Fibroblast of lung (primary cell): ENCODE measurements at regions not wholly inside any gene's neighbourhood (a gene's known extent, or its start where the extent isn't known, plus 50 kb on each side); places are given as distances from the start of the nearest gene placed in this dataset.

Experiments
- DNase-seq, 2 donors: peaks; one replicate each; pipeline versions ENCODE4 v3.0.0 to v3.0.0-alpha.2; 2010; ENCODE audit warnings: low read depth in 2 of 2
- H2AFZ ChIP-seq: 2 replicates; pipeline ENCODE4 v1.5.1; 2012; ENCODE audit warnings: low read length, control low read depth, inconsistent platforms
- H3K27ac ChIP-seq: 2 replicates; pipeline ENCODE4 v1.5.1; 2011; ENCODE audit warnings: low read length, control low read depth; ENCODE audit not compliant: insufficient read depth
- H3K27me3 ChIP-seq: 2 replicates; pipeline ENCODE4 v1.5.1; 2011; ENCODE audit warnings: mild to moderate bottlenecking, low read length; ENCODE audit not compliant: control insufficient read depth, insufficient read depth
- H3K36me3 ChIP-seq: 2 replicates; pipeline ENCODE4 v1.5.1; 2011; ENCODE audit warnings: low read length; ENCODE audit not compliant: control insufficient read depth, insufficient read depth
- H3K4me1 ChIP-seq: 2 replicates; pipeline ENCODE4 v1.5.1; 2011; ENCODE audit warnings: low read length; ENCODE audit not compliant: control insufficient read depth, insufficient read depth; ENCODE audit errors: extremely low read depth
- H3K4me2 ChIP-seq: 2 replicates; pipeline ENCODE4 v1.5.1; 2011; ENCODE audit warnings: low read length, control low read depth; ENCODE audit not compliant: insufficient read depth; ENCODE audit errors: extremely low read depth
- H3K4me3 ChIP-seq, 4 experiments: fragments of 200-600 bp in 1 of 4; sonication (generic) in 1 of 4; replicated peaks in 1 of 4; 2 replicates each; pipeline ENCODE4 v1.5.1; 2011 to 2016; ENCODE audit warnings: low read length in 4 of 4, low read depth in 3 of 4, mild to moderate bottlenecking in 3 of 4, control low read depth in 2 of 4, inconsistent platforms in 1 of 4, mixed read lengths in 1 of 4; ENCODE audit not compliant: insufficient read depth in 1 of 4; ENCODE audit errors: control extremely low read depth in 1 of 4
- H3K79me2 ChIP-seq: 2 replicates; pipeline ENCODE4 v1.5.1; 2012; ENCODE audit warnings: mild to moderate bottlenecking, low read length, inconsistent platforms; ENCODE audit not compliant: control insufficient read depth, insufficient read depth
- H3K9ac ChIP-seq: 2 replicates; pipeline ENCODE4 v1.5.1; 2011; ENCODE audit warnings: mild to moderate bottlenecking, low read length, control low read depth; ENCODE audit not compliant: insufficient read depth
- H3K9me3 ChIP-seq: 2 replicates; pipeline ENCODE4 v1.5.1; 2012; ENCODE audit warnings: low read depth, low read length; ENCODE audit not compliant: control insufficient read depth, insufficient read depth
- H4K20me1 ChIP-seq: 2 replicates; pipeline ENCODE4 v1.5.1; 2011; ENCODE audit warnings: low read length; ENCODE audit not compliant: control insufficient read depth, insufficient read depth; ENCODE audit errors: extremely low read depth
- CTCF ChIP-seq, 2 donors: IDR thresholded peaks in 1 of 2; conservative IDR thresholded peaks in 1 of 2; 1 replicate in 1 of 2; 2 replicates in 1 of 2; pipeline ENCODE4 v1.5.1; 2011 to 2012; ENCODE audit warnings: low read length in 2 of 2, control low read depth in 1 of 2, inconsistent platforms in 1 of 2, low read depth in 1 of 2, mild to moderate bottlenecking in 1 of 2
- EZH2 ChIP-seq: IDR thresholded peaks from 2 replicates; pipeline ENCODE4 v1.5.1; 2012; ENCODE audit warnings: low read length, control low read depth, mild to moderate bottlenecking; ENCODE audit errors: missing control alignments

- no peaks in the 10 kb centered on the region for H3K36me3 ChIP-seq
- no peaks in the 10 kb centered on the region for H3K4me1 ChIP-seq
- H2AFZ ChIP-seq = no peak overlapping the region
- no peak overlapping the region for H3K9ac ChIP-seq
- no peaks in the 10 kb centered on the region for H3K9me3 ChIP-seq
- H3K4me3 ChIP-seq = no peak overlapping the region
- peak; percentile 18 to 65 for DNase-seq
- H3K4me2 ChIP-seq = no peak overlapping the region
- H3K27me3 ChIP-seq = no peaks in the 10 kb centered on the region
- H3K27ac ChIP-seq = no peak overlapping the region
- no peaks in the 10 kb centered on the region for H3K79me2 ChIP-seq
- no peaks in the 10 kb centered on the region for H4K20me1 ChIP-seq
- no peak for TF ChIP-seq CTCF (conservative IDR thresholded peaks at IDR 0.05 in 1 of 2, IDR thresholded peaks at IDR 0.05 in 1 of 2; ENCODE audit: low read depth in 1 of 2, low read length in 2 of 2)
- TF ChIP-seq EZH2 = no peak
Measured at GRCh38 chrX:26848511-26848910, 614.6 kb downstream of the PPP4R3C start.

GRCh38 chrX:26845056-26845455 is 618.1 kb downstream of the PPP4R3C start:
- Histone ChIP-seq H3K9me3 (no peaks in the 10 kb centered on the region), H3K79me2 (no peaks in the 10 kb centered on the region), H3K4me1 (no peaks in the 10 kb centered on the region), H3K9ac (no peak overlapping the region), H2AFZ (no peak overlapping the region), H3K4me3 (no peak overlapping the region), H3K4me2 (no peak overlapping the region), H4K20me1 (no peaks in the 10 kb centered on the region), H3K27me3 (no peaks in the 10 kb centered on the region), H3K36me3 (no peaks in the 10 kb centered on the region), H3K27ac (no peak overlapping the region)
- no peak for TF ChIP-seq CTCF (conservative IDR thresholded peaks at IDR 0.05 in 1 of 2, IDR thresholded peaks at IDR 0.05 in 1 of 2; ENCODE audit: low read depth in 1 of 2, low read length in 2 of 2)
- peak; percentile 56 to 84 for DNase-seq

- no peaks in the 10 kb centered on the region for H4K20me1 ChIP-seq
- DNase-seq = no peak
- no peaks in the 10 kb centered on the region for H3K36me3 ChIP-seq
- H3K9me3 ChIP-seq = no peaks in the 10 kb centered on the region
- H2AFZ ChIP-seq = no peak overlapping the region
- H3K79me2 ChIP-seq = no peaks in the 10 kb centered on the region
- no peak overlapping the region for H3K27ac ChIP-seq
- H3K4me2 ChIP-seq = no peak overlapping the region
- no peak for TF ChIP-seq CTCF (conservative IDR thresholded peaks at IDR 0.05 in 1 of 2, IDR thresholded peaks at IDR 0.05 in 1 of 2; ENCODE audit: low read depth in 1 of 2, low read length in 2 of 2)
- no peak for TF ChIP-seq EZH2
- no peak overlapping the region for H3K9ac ChIP-seq
- no peak overlapping the region for H3K4me3 ChIP-seq
- no peaks in the 10 kb centered on the region for H3K27me3 ChIP-seq
- no peaks in the 10 kb centered on the region for H3K4me1 ChIP-seq
Measured at GRCh38 chrX:26822448-26822847, 606.5 kb downstream of the MAGEB5 start.
